Left hindlimb (tissue), 1 donor: ENCODE measurements at regions not wholly inside any gene's neighbourhood (a gene's known extent, or its start where the extent isn't known, plus 50 kb on each side); places are given as distances from the start of the nearest gene placed in this dataset.

ENCODE experiments used
- DNase-seq: peaks from one replicate; pipeline ENCODE4 v3.0.0-alpha.2; 2018

DNA sequence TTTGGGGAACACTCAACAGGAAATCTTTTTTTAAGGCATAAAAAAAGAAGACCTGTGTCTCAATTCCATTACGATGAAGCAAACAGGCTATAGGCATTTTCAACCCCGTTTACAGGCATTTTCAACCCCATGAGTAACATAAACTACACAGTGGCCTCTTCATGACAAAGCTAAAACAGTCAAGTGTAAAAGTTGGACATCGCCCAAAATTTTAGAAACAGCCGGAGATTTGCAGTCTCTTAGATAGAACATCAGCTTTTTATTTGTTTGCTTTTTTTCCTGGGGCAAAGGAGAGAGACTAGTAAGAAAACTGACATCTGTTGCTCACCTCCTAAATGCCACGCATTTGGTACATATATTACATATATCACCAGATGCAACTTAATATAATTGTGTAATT, 173.7 kb downstream of the CMPK2 start:
- no peak for DNase-seq

DNA sequence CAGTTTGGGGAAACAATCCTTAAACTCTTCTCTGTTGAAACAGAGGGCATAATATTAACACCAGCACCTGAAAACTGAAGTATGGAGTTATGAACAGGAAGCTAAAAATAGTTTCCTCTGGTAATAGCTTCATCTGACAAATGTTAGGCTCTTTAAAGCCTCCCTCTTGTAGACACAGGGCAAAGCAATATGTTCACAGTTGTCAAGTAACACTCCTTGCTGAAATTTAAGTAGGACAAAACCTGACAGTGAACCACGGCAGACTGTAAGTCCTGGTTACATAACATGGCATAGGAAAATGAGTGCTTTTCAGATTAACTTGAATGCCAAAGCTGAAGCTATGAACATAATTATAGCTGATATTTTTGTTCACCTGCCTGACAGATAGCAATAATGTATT, 172.9 kb downstream of the CMPK2 start:
- DNase-seq = no peak

DNA sequence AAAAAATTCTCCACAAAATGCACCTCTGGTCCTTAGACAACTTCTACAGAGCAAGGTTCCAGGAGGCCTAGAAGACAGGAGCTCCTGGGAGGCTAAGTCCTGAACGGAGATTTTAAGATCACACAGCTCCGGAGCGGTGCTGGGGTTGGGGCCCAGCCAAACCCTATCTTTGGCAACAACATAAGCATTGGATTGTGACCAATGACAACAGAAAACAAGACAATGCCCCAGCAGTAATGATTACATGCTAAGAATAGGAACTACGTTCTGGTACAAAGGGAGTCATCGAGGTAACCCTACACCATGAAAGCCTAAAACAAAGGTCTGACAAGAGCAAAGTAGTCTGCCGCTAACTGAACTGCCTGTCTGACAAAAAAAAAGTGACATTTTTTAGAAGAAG, 171.2 kb downstream of the CMPK2 start:
- DNase-seq = no peak

DNA sequence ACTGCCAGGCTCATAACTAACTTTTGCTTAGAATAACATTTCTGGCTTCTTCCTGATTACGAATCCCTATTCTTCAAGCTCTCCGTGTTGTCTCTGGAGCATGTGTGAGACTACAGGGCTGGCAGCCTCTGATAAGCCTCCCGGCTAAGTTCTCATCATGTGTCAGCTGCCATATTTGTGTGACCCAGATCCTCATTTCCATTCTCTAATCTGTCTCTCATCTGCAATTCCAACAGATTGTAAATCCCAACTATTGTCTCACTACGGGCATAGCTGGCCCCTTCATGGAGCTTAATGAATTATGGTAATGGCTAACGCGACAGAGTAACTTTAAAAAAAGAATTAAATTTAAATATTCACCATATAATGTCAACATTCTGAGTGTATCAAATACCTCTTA, 165.4 kb downstream of the CMPK2 start:
- DNase-seq = no peak

DNA sequence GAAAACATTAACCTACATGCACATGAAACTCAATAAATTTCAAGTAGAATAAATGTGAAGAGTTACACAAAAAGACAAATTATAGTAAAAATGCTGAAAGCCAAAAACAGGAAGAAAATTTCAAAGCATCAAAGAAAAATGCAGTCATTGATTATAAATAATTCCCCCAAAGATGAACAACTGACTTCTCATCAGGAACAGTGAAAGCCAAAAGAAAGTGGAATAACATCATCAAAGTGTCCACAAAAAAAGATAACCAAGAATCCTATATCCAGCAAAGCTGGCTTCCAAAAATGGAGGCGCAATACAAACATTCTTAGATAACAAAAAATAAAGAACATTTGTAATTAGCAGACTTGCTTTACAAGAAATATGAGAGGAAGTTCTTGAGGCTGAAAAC, 161.6 kb downstream of the CMPK2 start:
- DNase-seq = no peak

DNA sequence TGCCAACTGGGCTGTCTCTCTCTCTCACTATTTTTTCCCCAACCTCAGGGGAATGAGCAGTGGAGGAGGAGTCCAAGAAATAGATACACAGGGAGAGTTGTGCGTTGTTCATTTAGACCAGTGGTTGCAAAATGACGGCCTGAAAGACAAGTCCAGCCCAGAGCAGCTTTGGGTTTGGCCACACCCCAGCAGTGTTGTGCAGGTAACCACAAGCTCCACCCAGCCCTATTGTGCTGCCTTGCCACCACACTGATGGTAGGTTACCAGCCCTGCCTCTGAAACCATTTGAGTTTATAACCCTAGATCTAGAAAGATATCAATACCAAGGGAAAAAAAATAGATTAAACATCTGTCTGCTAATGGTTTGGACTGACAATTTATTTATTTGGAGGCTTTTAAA, 144.3 kb downstream of the CMPK2 start:
- no peak for DNase-seq

DNA sequence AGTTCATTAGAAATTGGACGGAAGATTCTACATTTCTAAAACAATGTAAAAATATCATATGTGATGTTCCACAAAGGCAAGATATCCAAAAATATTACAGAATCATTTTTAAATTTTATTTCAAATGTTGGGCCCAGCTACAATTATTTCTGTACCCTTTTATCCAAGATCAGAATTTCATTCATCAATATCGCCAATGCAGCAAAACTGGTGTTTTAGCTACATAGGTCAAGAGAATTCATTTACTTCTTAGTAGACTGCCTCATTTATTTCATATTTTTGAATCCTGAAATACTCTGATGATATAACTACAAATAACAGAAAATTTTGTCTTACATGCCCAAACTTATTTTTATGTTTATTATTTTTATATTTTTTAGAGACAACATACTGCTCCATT, 143.1 kb downstream of the CMPK2 start:
- no peak for DNase-seq

DNA sequence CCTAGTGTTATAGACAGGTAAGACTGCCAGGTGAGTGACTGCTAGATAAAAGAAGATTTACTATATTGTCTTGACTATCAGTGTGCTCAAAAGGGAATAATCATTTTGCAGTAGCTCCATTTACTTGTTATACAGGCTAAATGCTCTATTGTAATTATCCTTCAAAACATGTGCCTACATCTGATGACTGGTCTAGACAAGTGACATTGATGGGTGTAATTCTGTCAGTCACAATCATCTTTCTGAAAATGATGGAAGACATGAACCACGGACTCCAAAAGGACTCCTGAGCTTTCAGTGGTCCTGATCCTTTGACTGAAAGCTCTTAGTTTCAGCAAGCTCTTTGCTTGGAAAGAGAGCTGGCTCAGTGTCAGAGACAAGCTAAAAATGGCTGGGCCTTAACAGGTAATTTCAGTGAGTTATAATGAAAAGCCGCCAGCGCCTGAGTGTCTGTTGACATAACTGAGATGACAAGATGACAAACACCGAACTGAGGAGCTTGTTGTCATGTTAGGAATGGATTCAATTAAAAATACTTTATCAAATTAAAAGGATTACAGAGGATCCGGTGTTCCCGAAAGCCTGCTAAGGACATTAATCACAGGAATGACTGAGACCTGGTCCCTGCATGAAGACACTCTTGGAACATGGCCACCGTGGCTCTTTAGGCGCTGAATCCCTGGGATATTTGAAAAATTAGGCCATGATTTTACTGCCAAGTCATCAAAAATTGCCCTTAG, 141.7 kb downstream of the CMPK2 start:
- DNase-seq = no peak

DNA sequence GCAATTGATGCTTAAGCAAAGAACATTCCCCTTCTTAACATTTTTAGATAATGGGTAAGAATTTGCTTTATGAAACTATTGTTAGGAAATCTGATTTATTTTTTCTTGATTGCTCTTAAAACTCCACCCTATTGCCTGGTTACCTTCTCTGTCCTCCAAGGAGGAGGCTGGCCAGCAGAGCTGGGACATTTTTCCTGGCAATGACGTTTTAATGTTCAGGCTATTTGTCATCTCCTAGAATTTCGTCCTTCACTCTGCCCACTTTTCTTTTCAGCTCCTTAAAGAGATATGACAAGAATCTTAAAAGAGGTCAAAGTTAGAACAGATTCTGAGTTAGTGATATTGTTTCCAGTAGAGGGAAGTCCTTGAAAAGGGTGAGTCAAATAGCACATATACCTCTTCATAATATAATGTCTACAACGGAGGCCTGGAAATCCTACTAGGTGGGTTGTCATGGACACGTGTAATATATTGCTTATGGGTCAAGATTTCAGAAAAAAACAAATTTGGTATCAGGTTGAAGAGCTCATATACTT, 141.0 kb downstream of the CMPK2 start:
- DNase-seq = no peak

DNA sequence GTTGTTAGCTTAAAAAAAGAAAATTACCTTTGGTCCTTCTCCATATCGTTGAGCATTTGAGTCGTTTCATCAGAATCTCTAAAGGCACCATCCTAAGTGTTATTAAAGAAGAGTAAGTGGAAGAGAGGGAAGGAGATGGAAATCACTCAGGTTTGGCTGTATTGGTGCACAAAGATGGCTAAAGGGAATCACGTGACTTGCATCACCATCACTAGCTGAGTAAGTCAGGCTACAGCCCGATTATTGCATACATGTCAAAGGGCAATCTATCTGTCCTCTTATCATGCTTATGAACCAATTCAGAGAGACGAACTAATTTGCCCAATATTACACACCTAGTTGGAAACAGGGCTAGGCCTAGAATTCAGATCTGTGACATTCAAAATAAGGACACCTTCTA, 137.6 kb downstream of the CMPK2 start:
- DNase-seq = no peak

DNA sequence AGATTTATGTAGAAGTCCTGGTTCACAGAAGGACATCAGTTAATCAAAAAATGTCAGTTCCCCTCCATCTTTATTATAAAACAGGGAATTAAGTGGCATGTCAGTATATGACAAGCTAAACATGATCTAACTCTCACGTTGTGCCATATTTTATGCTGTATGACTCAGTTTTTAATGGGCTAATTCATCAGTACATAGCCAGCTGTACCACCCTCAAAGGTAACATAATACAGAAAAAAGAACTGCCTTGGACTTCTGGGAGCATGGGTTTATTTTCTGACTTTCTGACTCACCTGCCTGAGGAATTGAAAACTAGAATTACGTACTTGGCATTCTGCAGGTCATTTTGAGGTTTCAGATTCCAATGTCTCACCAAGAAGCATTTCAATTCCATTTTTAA, 135.7 kb downstream of the CMPK2 start:
- no peak for DNase-seq

DNA sequence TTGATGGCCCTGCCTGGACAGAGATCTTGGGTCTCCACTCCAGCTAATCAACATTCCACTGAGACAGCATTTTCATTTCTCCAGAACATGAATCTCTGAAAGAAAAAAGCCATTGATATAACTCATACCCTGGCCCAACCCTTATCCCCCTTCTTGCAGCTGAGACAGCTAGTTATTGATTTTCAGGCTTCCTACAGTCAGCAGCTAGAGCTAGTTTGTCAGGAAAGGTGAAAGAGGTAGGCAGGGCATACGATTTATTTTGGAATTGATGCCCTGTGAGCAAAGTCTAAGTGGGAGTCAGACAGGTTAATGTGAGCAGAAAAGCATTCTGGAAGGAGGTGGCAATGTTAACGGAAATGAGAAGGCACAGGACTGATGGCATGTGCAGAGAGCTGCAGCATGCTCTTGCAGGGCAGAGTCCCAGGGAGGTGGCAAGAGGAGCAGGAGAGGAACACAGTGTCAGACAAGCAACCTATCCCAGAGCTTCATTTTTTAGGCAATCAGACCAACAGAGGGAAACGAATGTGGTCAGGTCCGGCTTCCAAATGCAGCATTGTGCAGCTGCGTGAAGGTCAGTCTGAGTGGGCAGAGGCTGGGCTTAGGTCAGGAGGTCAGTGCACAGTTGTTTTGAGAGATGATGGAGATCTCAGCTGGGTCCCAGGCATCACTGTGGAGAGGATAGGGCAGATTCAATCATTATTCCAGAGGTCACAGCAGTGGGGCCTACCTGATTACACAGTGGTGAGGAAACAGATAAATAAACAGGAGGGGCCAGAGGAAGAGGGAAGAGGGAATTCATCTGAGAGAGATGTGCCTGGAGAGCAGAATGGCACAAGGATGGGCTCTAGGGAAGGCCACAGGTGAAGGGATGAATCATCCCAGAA, 134.8 kb downstream of the CMPK2 start:
- DNase-seq = no peak

DNA sequence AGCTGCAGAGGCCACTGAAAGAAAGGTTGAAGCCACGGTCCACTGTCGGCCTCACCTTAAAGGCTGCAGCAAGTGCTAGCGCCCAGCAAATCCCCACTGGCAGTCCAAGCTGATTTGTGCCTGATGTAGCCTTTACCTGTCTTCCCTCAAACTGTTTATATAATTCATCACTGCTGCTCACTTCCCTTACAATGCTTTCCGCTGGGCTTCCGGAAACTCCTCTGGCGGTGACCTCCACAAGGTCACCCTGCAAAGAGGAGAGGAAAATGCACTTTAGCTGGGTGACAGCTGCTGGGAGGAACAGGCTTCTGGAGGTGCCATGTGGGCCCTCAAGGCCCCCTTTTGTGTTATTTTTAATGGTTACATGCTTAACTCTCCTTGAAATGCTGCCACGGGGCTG, 126.2 kb downstream of the CMPK2 start:
- no peak for DNase-seq

DNA sequence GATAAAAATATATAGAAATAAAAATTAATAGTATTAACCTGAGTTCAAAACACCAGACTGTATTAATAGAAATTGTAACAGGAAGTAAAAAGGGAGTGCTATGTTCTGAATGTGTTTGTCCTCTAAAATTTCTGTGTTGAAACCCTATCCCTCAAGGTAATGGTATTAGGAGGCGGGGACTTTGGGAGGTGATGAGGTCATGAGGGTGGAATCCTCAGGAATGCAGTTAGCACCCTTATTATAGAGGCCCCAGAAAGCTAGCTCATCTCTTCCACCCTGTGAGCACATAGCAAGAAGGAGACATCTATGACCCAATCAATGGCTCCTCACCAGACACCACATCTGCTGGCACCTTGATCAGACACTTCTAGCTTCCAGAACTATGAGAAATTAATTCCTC, 124.5 kb downstream of the CMPK2 start:
- no peak for DNase-seq

DNA sequence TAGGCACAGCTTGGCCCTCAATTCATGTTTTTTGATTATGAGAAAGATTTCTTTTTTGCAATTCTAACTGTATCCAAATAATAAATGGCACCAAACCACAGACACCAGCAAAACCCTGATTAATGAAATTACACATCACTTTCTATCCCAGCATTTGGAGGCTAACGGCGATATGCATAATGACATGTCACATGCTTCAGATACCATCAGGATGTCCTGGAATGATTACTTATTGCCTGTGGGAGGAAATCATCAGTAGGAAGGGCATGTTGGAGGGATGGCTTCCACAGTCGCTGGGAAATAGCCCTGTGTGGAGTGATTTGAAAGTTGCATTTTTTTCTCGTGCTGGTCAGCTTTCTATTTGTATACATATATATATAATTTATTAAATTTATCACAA, 121.7 kb downstream of the CMPK2 start:
- no peak for DNase-seq

DNA sequence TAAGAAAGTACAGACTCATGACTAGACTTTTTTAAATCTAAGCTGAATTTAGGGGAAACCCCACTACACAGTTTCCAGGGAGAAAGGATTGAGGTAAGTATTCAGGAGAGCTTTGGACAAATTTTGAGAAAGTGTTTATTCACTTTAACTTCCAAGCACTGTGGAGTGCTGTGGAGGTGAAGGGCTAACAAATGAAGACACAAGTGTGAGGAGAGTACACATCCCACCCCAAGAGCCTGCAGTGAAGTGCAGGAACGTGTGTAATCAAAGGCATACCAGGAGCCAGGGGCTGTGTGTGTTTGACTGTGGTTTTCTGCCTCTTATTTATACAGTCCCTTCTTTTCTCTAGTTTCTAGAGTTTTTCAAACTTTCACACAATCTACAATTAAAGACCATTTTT, 118.3 kb downstream of the CMPK2 start:
- DNase-seq = no peak

DNA sequence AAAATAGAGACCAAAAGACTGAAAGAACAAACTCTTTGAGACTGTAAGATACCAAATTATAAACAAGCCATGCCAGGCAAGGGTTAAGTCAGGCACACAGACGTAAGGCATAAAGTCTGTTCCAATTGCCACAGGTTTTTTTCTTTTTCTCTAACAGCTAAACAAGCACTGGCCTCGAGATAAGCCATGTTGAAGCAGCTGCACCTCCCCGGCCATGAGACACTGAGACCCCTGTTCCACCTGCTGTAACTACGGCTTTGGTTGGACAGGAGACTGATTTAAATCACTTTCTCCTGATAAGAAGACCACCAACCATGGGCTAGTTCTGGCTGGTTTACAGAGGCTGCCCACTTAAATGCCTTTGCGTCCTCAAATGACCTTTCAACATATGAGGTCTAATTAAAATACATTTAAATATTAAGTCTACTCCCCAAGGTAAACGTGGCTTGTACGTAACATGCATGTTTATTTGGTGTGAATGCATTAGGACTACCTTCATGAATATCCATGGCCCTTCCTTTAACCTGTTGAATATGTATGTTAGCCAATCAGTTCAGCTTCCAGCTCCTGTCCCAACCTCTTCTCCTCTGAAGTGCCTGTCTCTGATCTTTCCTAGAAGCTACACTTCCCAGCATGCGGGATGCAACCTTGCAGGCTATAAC, 117.2 kb downstream of the CMPK2 start:
- no peak for DNase-seq

DNA sequence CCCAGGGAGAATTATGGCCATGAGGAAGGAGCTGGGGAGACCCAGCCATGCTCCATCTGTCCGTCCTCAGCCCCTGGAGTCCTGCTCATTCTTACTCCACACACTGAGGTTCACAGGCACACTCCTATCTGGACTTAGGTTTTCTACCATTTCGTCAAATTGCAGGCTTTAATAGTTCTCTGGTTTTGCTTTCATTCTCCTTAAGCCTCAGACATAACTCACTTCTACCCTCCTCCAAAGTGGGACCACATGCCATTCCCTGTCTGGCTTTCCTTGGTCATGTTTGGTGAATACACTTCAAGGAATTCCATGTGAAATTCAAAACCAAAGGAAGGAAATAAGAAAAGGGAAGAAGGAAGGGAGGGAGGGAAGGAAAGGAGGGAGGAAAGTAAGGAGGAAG, 115.7 kb downstream of the CMPK2 start:
- DNase-seq = no peak

DNA sequence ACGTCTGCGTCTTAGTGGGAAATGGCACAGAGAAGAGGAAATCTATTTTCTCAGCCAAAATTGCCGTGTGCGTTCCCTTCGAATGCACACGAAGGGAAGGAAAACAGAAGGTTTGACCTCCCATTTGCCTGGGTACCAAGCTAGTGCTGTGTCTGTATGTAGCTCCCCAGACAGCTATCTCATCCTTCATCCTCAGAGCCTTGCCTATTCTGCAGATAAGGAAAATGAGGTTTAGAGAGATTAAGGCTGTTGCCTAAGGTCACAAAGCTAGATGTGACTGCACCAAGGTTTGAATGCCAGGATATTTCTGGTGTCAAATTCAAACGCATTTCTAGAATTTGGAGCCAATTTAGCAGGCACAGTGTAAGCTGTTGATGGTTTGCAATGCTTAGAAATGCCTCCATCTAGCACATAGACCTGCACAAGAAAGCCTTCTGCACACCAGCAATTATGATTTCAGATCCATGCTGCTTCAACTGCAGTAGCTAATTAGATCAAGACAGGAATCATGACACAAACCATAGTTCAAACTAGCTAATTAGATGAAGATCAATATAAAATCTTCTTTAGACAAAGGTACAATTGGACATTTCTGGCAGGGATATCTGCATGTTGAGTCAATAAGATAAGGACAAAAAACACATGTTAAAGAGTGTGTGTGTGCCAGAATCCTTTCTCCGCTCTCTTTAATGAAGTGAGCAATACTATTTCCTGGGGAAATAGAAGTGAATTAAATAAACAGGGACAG, 115.1 kb downstream of the CMPK2 start:
- DNase-seq = no peak

DNA sequence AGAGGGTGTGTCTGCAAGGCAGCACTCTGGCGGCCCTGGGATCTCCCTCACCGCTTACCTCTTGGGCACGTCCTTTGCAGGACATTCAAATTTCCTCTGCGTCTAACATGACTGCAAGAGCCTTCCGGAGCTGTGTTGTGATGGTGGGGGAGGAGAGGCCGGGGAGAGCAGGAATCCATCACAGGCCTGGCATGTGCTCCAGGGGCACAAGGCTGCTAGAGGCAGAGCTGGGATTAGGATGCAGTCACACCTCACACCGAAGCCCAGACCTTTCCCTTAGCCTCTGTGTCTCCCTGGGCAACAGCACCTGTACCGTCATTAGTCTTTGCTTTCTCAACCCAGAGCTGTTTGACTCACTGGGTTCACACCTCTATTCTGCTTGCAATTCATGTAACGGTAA, 111.3 kb downstream of the CMPK2 start:
- DNase-seq = no peak

DNA sequence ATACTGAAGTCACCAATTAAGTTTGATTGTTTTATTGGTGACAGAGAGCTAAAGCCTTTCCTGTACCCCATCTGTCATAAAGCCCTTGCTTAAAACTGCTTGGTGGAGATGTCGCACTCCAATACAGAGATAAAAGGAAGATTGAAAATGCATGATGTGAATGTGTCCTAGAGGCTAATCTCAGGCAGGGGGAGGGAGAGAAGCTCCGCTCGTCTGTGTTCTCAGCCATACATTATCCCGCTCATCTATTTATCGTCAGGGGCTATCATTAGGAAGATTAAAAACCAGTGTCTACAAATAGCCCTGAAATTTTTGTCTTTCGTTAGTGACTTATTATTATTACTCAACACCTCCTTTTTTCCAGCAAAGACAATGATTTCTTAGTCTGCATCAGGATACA, 110.3 kb downstream of the CMPK2 start:
- DNase-seq = no peak

DNA sequence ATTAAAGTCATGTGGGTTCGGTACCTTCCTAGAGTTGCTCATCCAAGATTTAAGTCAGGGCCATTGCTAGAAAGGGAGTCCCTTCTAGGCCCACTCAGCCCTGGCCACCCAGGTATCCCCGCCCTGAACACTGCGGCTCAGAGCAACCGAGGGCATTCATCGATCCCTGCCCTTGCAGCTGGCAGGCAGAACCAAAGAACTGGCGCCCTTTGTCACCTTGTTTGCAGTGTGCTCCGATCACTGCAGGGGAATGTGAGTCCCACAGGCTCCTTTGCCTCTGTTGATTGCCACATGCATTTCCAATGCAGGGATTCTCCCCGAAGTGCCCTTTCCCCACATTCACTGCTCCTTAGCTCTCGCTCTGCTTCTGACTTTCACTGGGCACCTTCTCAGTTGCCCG, 108.5 kb downstream of the CMPK2 start:
- no peak for DNase-seq

DNA sequence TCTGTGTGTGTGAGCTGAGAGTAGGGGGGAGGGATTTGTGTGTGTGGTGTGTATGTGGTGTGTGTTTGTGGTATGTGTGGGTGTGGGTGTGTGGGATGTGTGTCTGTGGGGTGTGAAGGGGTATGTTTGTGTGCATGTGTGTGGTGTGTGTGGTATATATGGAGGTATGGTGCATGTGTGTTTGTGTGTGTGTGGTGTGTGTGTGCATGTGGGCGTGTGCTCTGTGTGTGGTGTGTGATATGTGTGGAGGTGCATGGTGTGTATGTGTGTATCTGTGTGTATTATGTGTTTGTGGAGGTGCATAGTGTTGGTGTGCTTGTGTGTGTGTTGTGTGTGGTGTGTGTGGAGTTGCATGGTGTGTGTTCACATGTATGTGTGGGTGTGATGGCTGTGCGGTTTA, 106.0 kb downstream of the CMPK2 start:
- no peak for DNase-seq
